Hepatocyte (in vitro differentiated cells): ENCODE measurements at regions not wholly inside any gene's neighbourhood (a gene's known extent, or its start where the extent isn't known, plus 50 kb on each side); places are given as distances from the start of the nearest gene placed in this dataset.

Experiments
- DNase-seq: peaks from one replicate; pipeline ENCODE4 v3.0.0-alpha.2; 2016; ENCODE audit warnings: low spot score
- H2AFZ ChIP-seq: fragments of 200-600 bp; sonication (generic); 2 replicates; pipeline ENCODE4 v1.6.0; 2016; ENCODE audit warnings: antibody characterized with exemption, mild to moderate bottlenecking
- H3K27ac ChIP-seq: fragments of 200-600 bp; sonication (generic); 2 replicates; pipeline ENCODE4 v1.5.1; 2016; ENCODE audit warnings: mild to moderate bottlenecking
- H3K27me3 ChIP-seq: fragments of 200-600 bp; sonication (generic); 2 replicates; pipeline ENCODE4 v1.6.1; 2016
- H3K36me3 ChIP-seq: fragments of 200-600 bp; sonication (generic); replicated peaks from 2 replicates; pipeline ENCODE4 v1.5.1; 2016; ENCODE audit warnings: low read depth; ENCODE audit not compliant: insufficient read depth
- H3K4me1 ChIP-seq: fragments of 200-600 bp; sonication (generic); 2 replicates; pipeline ENCODE4 v1.5.1; 2016; ENCODE audit warnings: mild to moderate bottlenecking, moderate library complexity; ENCODE audit not compliant: insufficient read depth
- H3K4me2 ChIP-seq: fragments of 200-600 bp; sonication (generic); 2 replicates; pipeline ENCODE4 v1.6.0; 2016
- H3K4me3 ChIP-seq: fragments of 200-600 bp; sonication (generic); 2 replicates; pipeline ENCODE4 v1.5.1; 2016; ENCODE audit warnings: mild to moderate bottlenecking
- H3K79me2 ChIP-seq: fragments of 200-600 bp; sonication (generic); 2 replicates; pipeline ENCODE4 v1.6.0; 2017; ENCODE audit warnings: mild to moderate bottlenecking
- H3K9me2 ChIP-seq: fragments of 200-600 bp; sonication (generic); replicated peaks from 2 replicates; pipeline ENCODE4 v1.6.0; 2017; ENCODE audit warnings: mild to moderate bottlenecking; ENCODE audit not compliant: insufficient read depth
- H3K9me3 ChIP-seq: fragments of 200-600 bp; sonication (generic); 2 replicates; pipeline ENCODE4 v1.5.1; 2016; ENCODE audit warnings: low read depth, mild to moderate bottlenecking
- H4K20me1 ChIP-seq: fragments of 200-600 bp; sonication (generic); 2 replicates; pipeline ENCODE4 v1.6.0; 2016; ENCODE audit warnings: mild to moderate bottlenecking; ENCODE audit not compliant: insufficient read depth, poor library complexity, severe bottlenecking
- CTCF ChIP-seq: fragments of 200-600 bp; sonication (generic); IDR thresholded peaks from 2 replicates; pipeline ENCODE4 v1.5.1; 2016; ENCODE audit warnings: antibody characterized with exemption, mild to moderate bottlenecking; ENCODE audit not compliant: poor library complexity
- EZH2 ChIP-seq: fragments of 200-600 bp; sonication (generic); IDR thresholded peaks from 2 replicates; pipeline ENCODE4 v1.6.1; 2016; ENCODE audit warnings: antibody characterized with exemption, mild to moderate bottlenecking, borderline replicate concordance
- EZH2phosphoT487 ChIP-seq: fragments of 200-600 bp; sonication (generic); IDR thresholded peaks from one replicate; pipeline ENCODE4 v1.6.1; 2018; ENCODE audit warnings: antibody characterized with exemption, mild to moderate bottlenecking, low read depth, moderate library complexity; ENCODE audit not compliant: unreplicated experiment, severe bottlenecking
- WGBS: methylation state at CpG from one replicate; pipeline ENCODE4 v1.1.6; 2016; ENCODE audit warnings: low lambda C conversion rate; ENCODE audit errors: missing lambda C conversion rate; 5-methylcytosine and 5-hydroxymethylcytosine counted together

DNA sequence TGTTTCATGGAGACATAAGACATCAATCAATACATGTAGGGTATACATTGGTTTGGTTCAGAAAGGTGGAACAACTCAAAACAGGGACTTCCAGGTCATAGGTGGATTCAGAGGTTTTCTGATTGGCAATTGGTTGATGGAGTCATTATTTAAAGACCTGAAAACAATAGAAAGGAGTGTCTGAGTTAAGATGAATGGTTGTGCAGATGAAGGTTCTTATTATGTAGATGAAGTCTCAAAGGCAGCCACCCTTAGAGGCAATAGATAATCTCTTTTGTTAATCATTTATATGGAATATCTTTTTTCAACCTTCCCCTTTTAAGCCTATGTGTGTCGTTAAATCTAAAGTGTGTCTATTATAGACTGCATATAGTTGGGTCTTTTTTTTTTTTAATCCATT, 67.8 kb upstream of the LYPLAL1 start:
- no peak for TF ChIP-seq CTCF
- TF ChIP-seq EZH2 = no peak
- TF ChIP-seq EZH2phosphoT487 = no peak
- Histone ChIP-seq H3K9me3 (no peaks in the 10 kb centered on the region), H3K79me2 (no peaks in the 10 kb centered on the region), H3K4me3 (no peak overlapping the region), H3K27me3 (no peaks in the 10 kb centered on the region), H3K27ac (no peak overlapping the region), H4K20me1 (no peaks in the 10 kb centered on the region), H2AFZ (no peak overlapping the region), H3K4me2 (no peak overlapping the region), H3K9me2 (no peaks in the 10 kb centered on the region), H3K36me3 (no peaks in the 10 kb centered on the region), H3K4me1 (no peaks in the 10 kb centered on the region)
- DNase-seq = no peak
- WGBS = 85% methylated on average over 1 of the region's 1 CpG

DNA sequence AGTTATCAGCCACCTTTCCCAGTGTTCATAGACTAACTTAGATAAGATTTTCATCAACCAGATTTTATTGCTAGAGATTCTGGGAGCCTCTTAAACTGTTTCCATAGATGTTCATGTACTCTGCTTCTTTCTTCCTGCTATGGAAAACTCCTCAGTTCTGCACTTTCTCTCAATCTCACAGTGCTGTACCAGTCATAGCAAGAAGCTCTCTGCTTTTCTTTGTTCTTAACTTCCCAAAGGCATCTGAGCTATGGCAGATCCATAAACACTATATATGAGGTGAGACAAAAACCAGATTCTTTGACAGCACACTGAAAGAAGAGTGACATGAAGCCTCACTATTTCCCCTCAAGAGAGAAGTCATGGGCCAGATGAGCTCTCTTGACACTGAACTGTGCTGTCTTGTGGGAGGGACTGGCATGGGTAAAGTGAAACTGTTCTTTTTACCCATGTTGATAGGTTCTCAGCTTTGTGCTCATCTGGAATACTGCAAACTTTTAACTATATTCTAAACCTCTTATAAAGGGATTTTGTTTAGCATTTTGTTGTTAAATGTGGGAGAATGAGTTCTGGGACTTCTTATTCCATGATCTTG, 64.2 kb upstream of the LYPLAL1 start:
- no peaks in the 10 kb centered on the region for H3K4me1 ChIP-seq
- H4K20me1 ChIP-seq = no peaks in the 10 kb centered on the region
- no peak overlapping the region for H3K4me2 ChIP-seq
- no peaks in the 10 kb centered on the region for H3K27me3 ChIP-seq
- TF ChIP-seq EZH2phosphoT487 (no peak), CTCF (no peak), EZH2 (no peak)
- no peak overlapping the region for H2AFZ ChIP-seq
- H3K4me3 ChIP-seq = no peak overlapping the region
- H3K79me2 ChIP-seq = no peaks in the 10 kb centered on the region
- no peak for DNase-seq
- no peaks in the 10 kb centered on the region for H3K36me3 ChIP-seq
- no peaks in the 10 kb centered on the region for H3K9me2 ChIP-seq
- no peak overlapping the region for H3K27ac ChIP-seq
- no peaks in the 10 kb centered on the region for H3K9me3 ChIP-seq

GRCh38 chr1:219113261-219113660, 60.4 kb upstream of the LYPLAL1 start:
- Histone ChIP-seq H3K4me1 (no peaks in the 10 kb centered on the region), H4K20me1 (no peaks in the 10 kb centered on the region), H3K4me3 (no peak overlapping the region), H3K9me2 (no peaks in the 10 kb centered on the region), H3K36me3 (no peaks in the 10 kb centered on the region), H3K79me2 (no peaks in the 10 kb centered on the region), H3K27me3 (no peaks in the 10 kb centered on the region), H3K4me2 (no peak overlapping the region), H3K27ac (no peak overlapping the region), H3K9me3 (no peaks in the 10 kb centered on the region), H2AFZ (no peak overlapping the region)
- DNase-seq = no peak
- TF ChIP-seq EZH2phosphoT487 (no peak), EZH2 (no peak), CTCF (no peak)

DNA sequence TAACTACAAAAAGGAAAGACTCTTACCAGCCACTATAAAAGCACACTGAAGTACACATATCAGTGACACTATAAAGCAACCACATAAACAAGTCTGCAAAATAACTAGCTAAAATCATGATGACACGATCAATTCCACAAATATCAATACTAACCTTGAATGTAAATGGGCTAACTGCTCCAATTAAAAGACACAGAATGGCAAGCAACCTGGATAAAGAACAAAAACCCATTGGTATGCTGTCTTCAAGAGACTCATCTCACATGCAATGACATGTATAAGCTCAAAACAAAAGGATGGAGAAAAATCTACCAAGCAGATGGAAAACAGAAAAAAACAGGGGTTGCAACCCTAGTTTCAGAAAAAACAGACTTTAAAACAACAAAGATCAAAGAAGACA, 59.7 kb upstream of the LYPLAL1 start:
- H3K36me3 ChIP-seq = no peaks in the 10 kb centered on the region
- 84% methylated on average over 1 of the region's 1 CpG for WGBS
- no peaks in the 10 kb centered on the region for H3K9me3 ChIP-seq
- H3K9me2 ChIP-seq = no peaks in the 10 kb centered on the region
- TF ChIP-seq EZH2phosphoT487 (no peak), CTCF (no peak), EZH2 (no peak)
- no peak overlapping the region for H3K4me2 ChIP-seq
- H3K4me3 ChIP-seq = no peak overlapping the region
- H3K27ac ChIP-seq = no peak overlapping the region
- H4K20me1 ChIP-seq = no peaks in the 10 kb centered on the region
- H3K27me3 ChIP-seq = no peaks in the 10 kb centered on the region
- H3K4me1 ChIP-seq = no peaks in the 10 kb centered on the region
- no peak overlapping the region for H2AFZ ChIP-seq
- no peak for DNase-seq
- no peaks in the 10 kb centered on the region for H3K79me2 ChIP-seq
